ENCODE measurements at regions not wholly inside any gene's neighbourhood (a gene's known extent, or its start where the extent isn't known, plus 50 kb on each side); places are given as distances from the start of the nearest gene placed in this dataset.

GRCh38 chr2:34827398-34827797 lies 1228.3 kb upstream of the FAM98A start:
- TF ChIP-seq EZH2 (IDR thresholded peaks at IDR 0.05; ENCODE audit: borderline replicate concordance, insufficient read depth, low read length, poor library complexity, severe bottlenecking) (no peak), CTCF (IDR thresholded peaks at IDR 0.05; ENCODE audit: poor library complexity, severe bottlenecking) (no peak), EP300 (conservative IDR thresholded peaks at IDR 0.05; ENCODE audit: poor library complexity, severe bottlenecking) (no peak), TAF1 (IDR thresholded peaks at IDR 0.05; ENCODE audit: low read depth) (no peak)
